PFSK-1 (cell line): ENCODE measurements at regions not wholly inside any gene's neighbourhood (a gene's known extent, or its start where the extent isn't known, plus 50 kb on each side); places are given as distances from the start of the nearest gene placed in this dataset.

Source experiments
- FOXP2 ChIP-seq: optimal IDR thresholded peaks from 2 replicates; pipeline ENCODE3; 2011; ENCODE audit warnings: borderline replicate concordance, control low read depth, inconsistent platforms; ENCODE audit not compliant: insufficient read depth; ENCODE audit errors: extremely low read length, extremely low read depth
- POLR2AphosphoS5 ChIP-seq: IDR thresholded peaks from 2 replicates; pipeline ENCODE4 v1.6.1; 2012; ENCODE audit warnings: low read depth, mild to moderate bottlenecking, control low read depth, low read length, moderate library complexity
- REST ChIP-seq, 2 experiments: IDR thresholded peaks; 2 replicates each; pipeline versions ENCODE4 v1.6.1 to v1.8.0; 2011 to 2012; ENCODE audit warnings: low read depth in 2 of 2, low read length in 2 of 2, control low read depth in 1 of 2, inconsistent platforms in 1 of 2, mild to moderate bottlenecking in 1 of 2, moderate library complexity in 1 of 2; ENCODE audit not compliant: insufficient read depth in 1 of 2
- SIN3A ChIP-seq: IDR thresholded peaks from 2 replicates; pipeline ENCODE4 v1.6.1; 2012; ENCODE audit warnings: mild to moderate bottlenecking, low read length, moderate library complexity, borderline replicate concordance; ENCODE audit not compliant: insufficient read depth
- TAF1 ChIP-seq: IDR thresholded peaks from 2 replicates; pipeline ENCODE4 v1.6.1; 2012; ENCODE audit warnings: low read length, control low read depth, borderline replicate concordance; ENCODE audit not compliant: insufficient read depth

GRCh38 chr9:85417674-85418073, 324.1 kb downstream of the AGTPBP1 start:
- TF ChIP-seq POLR2AphosphoS5 (no peak), REST (IDR thresholded peaks at IDR 0.05; ENCODE audit: insufficient read depth in 1 of 2, low read depth in 2 of 2, low read length in 2 of 2) (no peak), TAF1 (no peak), FOXP2 (no peak), SIN3A (no peak)
